ENCODE measurements at regions not wholly inside any gene's neighbourhood (a gene's known extent, or its start where the extent isn't known, plus 50 kb on each side); places are given as distances from the start of the nearest gene placed in this dataset.
"Not testable (repeated sequence)": the region's sequence is repeated elsewhere in the genome, so short reads cannot be mapped to it uniquely, and the experiment has no call there.

DNA sequence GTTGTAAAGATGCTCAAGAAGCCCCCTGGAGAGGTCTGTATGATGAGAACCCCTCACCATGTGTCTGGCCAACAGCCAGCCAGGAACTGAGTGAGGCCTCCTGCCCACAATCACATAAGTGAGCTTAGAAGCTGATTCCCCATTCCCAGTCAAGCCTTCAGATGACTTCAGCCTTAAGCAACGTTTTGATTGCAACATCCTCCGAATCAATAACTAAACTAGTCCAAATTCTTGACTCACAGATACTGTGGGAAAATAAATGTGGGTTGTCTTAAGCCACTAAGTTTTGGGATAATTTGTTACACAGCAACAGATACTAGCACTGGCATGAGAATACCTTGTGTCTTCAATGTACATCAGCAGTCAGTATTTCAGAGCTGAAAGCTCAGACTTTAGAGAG, 54.5 kb upstream of the HS3ST4 start:
- DNase-seq (ENCODE audit: low spot score) = no peak

- DNase-seq (ENCODE audit: low spot score) = no peak
Measured at GRCh38 chr16:25636662-25637061, 55.1 kb upstream of the HS3ST4 start.

GRCh38 chr16:25635454-25635853, 56.3 kb upstream of the HS3ST4 start:
- no peak for DNase-seq (ENCODE audit: low spot score)

DNA sequence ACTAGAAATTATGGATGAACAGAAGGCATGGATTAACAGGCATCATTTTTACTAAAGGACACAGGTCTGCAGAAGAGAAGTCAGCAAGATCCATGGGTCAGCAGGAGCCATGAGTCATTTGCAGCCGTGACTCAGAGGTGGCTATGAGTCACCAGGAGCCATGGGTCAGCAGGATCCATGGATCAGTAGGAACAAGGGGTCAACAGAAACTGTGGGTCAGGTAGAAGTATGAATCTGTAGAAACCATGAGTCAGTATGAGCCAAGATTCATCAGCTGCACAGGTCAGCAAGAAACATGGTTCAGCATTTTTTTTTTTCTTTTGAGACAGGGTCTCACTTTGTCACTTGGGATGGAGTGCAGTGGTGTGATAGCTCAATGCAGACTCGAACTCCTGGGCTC, 58.2 kb upstream of the HS3ST4 start:
- no peak for DNase-seq (ENCODE audit: low spot score)

- DNase-seq (ENCODE audit: low spot score) = no peak
Measured at GRCh38 chr16:25628766-25629165, 63.0 kb upstream of the HS3ST4 start.

GRCh38 chr16:25627641-25628040, 64.1 kb upstream of the HS3ST4 start:
- no peak for DNase-seq (ENCODE audit: low spot score)

DNA sequence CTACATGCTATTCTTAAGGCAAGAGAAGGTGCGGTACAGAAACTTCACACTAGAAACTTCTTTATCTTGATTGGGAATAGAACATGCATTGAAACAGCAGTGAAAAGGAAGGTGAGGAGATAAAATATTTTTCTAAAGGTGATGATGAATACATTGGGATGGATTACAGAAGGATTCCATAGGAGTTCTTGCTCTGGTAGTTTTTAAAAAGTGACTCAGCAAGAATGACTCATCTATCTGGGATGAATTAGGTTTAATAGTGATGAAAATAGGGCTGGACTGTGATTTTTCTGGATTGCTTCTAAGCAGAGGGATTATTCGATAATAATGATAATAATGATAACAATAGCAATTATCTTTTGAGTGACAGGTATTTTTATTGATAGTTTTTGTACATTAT, 65.6 kb upstream of the HS3ST4 start:
- no peak for DNase-seq (ENCODE audit: low spot score)

GRCh38 chr16:25625620-25626019, 66.1 kb upstream of the HS3ST4 start:
- DNase-seq (ENCODE audit: low spot score) = no peak

DNA sequence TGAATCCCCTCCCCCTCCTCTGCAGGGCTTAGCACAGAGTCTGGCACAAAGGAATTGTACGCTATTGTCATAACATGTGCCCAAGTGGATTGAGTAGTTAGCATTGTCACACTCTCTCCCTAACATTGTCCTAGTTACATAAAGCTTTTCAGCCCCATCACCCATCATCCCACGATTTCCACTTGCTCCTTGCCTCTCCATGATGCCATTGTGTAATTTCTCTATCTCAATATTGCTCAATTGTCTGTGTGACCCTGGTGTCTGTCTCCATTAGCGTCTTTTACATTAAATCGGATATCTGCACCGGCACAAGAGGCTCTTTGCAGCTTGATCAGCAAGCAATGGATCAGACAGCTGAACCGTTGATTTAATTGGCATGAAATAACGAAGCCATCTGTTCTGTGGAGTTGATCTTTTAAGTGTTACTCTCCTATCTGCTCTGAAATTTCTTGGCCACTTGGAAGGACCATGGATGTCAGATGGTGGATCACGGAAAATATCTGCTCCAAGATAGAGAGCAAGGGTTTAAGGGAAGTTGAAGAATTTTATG, 77.0 kb upstream of the HS3ST4 start:
- DNase-seq (ENCODE audit: low spot score) = no peak

GRCh38 chr16:25613931-25614330, 77.8 kb upstream of the HS3ST4 start:
- DNase-seq (ENCODE audit: low spot score) = no peak

DNA sequence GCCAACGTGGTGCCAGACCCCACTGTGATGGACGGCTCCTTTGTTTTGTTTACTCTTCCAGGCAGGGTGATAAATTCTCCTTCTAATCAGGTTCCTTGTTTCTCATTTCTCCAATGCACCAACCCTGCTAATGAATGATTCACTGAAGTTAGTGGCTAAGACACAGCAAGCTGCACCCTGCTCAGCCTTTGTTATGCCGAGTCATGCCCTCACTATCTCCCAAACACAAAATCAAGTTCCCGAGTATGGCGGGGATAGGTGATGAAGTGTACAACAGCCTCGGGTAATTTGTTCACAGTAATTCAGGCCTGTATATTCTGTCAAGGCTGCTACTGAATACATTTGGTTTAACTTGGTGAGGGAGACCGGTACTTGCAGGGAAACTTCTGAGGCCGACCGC, 83.8 kb upstream of the HS3ST4 start:
- no peak for DNase-seq (ENCODE audit: low spot score)

DNA sequence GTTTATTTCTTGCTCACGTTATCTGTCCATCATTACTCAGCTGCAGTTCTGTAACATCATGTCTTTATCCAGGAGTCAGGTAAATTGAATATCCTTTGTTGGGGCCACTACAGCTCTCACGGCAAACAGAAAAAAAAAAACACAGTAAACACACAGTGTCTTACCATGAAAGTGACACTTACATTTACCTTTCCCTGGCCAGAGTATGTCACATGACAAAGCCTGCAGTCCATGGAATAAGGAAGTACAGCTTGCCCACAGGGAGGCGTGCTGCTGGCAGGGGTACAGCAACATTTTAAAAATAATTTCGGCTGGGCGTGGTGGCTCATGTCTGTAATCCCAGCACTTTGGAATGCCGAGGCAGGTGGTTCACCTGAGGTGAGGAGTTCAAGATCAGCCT, 85.7 kb upstream of the HS3ST4 start:
- DNase-seq (ENCODE audit: low spot score) = no peak

DNA sequence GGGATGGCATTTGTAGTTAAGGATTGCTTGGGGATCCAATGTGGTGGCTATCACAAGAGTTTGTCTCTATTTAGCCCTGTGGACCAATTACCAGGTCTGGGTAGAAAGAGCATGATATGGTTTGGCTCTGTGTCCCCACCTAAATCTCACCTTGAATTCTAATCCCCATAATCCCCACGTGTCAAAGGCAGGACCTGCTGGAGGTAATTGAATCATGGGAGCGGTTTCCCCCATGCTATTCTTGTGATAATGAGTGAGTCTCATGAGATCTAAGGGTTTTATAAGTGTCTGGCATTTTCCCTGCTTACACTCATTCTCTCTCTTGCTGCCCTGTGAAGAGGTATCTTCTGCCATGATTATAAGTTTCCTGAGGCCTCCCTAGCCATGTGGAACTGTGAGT, 86.4 kb upstream of the HS3ST4 start:
- no peak for DNase-seq (ENCODE audit: low spot score)

DNA sequence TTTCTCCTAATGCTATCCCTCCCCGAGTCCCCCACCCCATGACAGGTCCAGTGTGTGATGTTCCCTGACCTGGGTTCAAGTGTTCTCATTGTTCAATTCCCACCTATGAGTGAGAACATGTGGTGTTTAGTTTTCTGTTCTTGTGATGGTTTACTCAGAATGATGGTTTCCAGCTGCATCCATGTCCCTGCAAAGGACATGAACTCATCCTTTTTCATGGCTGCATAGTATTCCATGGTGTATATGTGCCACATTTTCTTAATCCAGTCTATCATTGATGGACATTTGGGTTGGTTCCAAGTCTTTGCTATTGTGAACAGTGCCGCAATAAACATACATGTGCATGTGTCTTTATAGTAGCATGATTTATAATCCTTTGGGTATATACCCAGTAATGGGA, 90.5 kb upstream of the HS3ST4 start:
- DNase-seq (ENCODE audit: low spot score) = not testable (repeated sequence)

GRCh38 chr16:25596194-25596593, 95.6 kb upstream of the HS3ST4 start:
- DNase-seq (ENCODE audit: low spot score) = no peak

- no peak for DNase-seq (ENCODE audit: low spot score)
Measured at GRCh38 chr16:25593260-25593659, 98.5 kb upstream of the HS3ST4 start.

DNA sequence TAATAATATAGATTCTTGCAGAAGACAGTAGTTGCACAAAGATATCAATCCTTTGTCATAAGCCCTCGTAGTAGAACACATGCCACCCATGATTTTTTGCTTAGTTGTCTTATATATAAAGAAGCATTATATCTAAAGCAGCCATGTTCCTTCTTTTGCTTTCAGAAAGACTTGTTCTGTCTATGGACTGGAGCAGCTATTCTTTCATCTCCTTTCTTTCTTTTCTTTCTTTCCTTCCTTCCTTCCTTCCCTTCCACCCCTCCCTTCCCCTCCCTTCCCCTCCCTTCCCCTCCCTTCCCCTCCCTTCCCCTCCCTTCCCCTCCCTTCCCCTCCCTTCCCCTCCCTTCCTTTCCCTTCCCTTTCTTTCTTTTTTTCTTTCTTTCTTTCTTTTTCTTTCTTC, 104.0 kb upstream of the HS3ST4 start:
- no peak for DNase-seq (ENCODE audit: low spot score)

GRCh38 chr16:25586826-25587225, 104.9 kb upstream of the HS3ST4 start:
- DNase-seq (ENCODE audit: low spot score) = no peak

DNA sequence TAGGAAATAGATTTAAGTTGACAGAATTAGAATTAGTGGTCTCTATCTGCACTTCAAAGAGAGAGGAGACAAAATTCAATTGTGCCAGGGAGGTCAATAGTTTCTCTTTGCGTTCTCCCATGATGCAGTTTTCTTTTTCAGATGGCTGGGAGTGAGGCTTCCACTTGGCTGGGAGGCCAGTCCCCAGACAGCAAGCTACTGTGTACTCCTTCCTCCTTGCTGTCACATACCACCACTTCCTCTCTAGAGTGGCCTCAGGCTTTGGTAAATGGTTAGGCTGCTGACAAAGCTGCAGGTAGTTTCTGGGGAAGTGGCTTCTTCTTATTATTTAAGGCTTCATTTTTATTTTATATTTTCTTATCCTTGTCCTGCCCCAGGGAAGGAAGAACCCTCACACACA, 106.2 kb upstream of the HS3ST4 start:
- no peak for DNase-seq (ENCODE audit: low spot score)

- no peak for DNase-seq (ENCODE audit: low spot score)
Measured at GRCh38 chr16:25580041-25580440, 111.7 kb upstream of the HS3ST4 start.

DNA sequence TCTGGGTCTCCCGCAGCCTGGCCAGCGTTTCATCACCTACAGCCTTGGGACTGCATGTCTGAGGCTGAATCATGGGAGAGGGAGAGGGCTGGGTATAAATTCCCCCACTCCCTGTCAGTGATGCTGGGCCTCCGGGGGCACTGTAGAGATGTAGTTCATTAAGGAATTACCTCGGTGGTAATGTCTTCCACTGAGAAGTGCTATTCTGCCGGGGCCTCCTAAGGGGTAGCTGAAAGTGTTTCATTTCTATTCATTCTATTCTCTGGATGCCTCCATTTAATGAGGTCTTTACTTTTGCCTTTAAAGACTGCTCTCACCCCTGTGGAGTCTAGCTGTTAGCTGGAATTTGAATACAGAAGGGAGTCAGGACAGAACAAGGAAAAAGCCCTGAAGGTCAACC, 116.4 kb upstream of the HS3ST4 start:
- no peak for DNase-seq (ENCODE audit: low spot score)

GRCh38 chr16:25571712-25572111, 120.0 kb upstream of the HS3ST4 start:
- DNase-seq (ENCODE audit: low spot score) = no peak

DNA sequence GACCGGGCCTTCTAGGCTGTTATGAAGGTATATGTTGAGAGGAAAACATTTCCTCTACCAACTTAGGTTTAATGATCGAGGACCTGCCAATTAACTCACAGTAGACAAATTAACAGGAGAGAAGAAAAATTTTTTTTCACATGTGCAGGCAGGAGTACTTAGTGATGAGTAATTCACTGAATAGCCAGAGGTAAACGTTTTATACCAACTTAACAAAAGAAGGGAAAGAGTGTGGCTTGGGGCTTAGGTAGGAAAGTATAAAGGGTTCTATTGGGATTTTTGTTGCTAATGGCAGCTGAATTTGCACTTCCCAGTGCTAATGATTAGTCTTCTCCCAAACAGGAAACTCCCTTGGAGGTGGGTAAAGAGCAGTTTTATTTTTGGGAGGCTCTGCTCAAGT, 121.6 kb upstream of the HS3ST4 start:
- no peak for DNase-seq (ENCODE audit: low spot score)

- DNase-seq (ENCODE audit: low spot score) = no peak
Measured at GRCh38 chr16:25568991-25569390, 122.8 kb upstream of the HS3ST4 start.

- DNase-seq (ENCODE audit: low spot score) = no peak
Measured at GRCh38 chr16:25566183-25566582, 125.6 kb upstream of the HS3ST4 start.

Measured in A172 (cell line).